Endodermal cell (in vitro differentiated cells): ENCODE measurements at regions not wholly inside any gene's neighbourhood (a gene's known extent, or its start where the extent isn't known, plus 50 kb on each side); places are given as distances from the start of the nearest gene placed in this dataset.

Experiments
- DNase-seq: peaks from one replicate; pipeline ENCODE4 v3.0.0-alpha.2; 2017
- H3K27ac ChIP-seq: 2 replicates; pipeline ENCODE4 v1.5.1; 2013; ENCODE audit warnings: mild to moderate bottlenecking, low read depth, low read length, moderate library complexity
- H3K27me3 ChIP-seq: 2 replicates; pipeline ENCODE4 v1.6.1; 2013; ENCODE audit warnings: mild to moderate bottlenecking, low read length, moderate library complexity; ENCODE audit not compliant: insufficient read depth, control insufficient read depth, poor library complexity, severe bottlenecking
- H3K36me3 ChIP-seq: 2 replicates; pipeline ENCODE4 v1.7.0; 2013; ENCODE audit warnings: mild to moderate bottlenecking, low read length, moderate library complexity; ENCODE audit not compliant: control insufficient read depth, insufficient read depth
- H3K4me1 ChIP-seq: one replicate; pipeline ENCODE4 v1.7.0; 2013; ENCODE audit warnings: low read length; ENCODE audit not compliant: control insufficient read depth, insufficient read depth
- H3K4me3 ChIP-seq: 2 replicates; pipeline ENCODE4 v1.5.1; 2013; ENCODE audit warnings: mild to moderate bottlenecking, low read length, moderate library complexity
- H3K9ac ChIP-seq: 2 replicates; pipeline ENCODE4 v1.6.1; 2013; ENCODE audit warnings: mild to moderate bottlenecking, low read length, moderate library complexity; ENCODE audit not compliant: poor library complexity, severe bottlenecking; ENCODE audit errors: extremely low read depth
- H3K9me3 ChIP-seq: 2 replicates; pipeline ENCODE4 v1.6.1; 2013; ENCODE audit warnings: mild to moderate bottlenecking, low read length, moderate library complexity; ENCODE audit not compliant: control insufficient read depth
- H3K27ac Mint-ChIP-seq: 2 replicates; pipeline ENCODE4 v1.8.0; 2020; ENCODE audit warnings: mixed read lengths
- H3K27me3 Mint-ChIP-seq: 2 replicates; pipeline ENCODE4 v1.8.0; 2021; ENCODE audit warnings: mild to moderate bottlenecking, mixed read lengths; ENCODE audit not compliant: insufficient read depth
- H3K36me3 Mint-ChIP-seq: 2 replicates; pipeline ENCODE4 v1.8.0; 2020; ENCODE audit warnings: low read depth, mixed read lengths
- H3K4me1 Mint-ChIP-seq: 2 replicates; pipeline ENCODE4 v1.8.0; 2020; ENCODE audit warnings: mixed read lengths
- H3K4me3 Mint-ChIP-seq: 2 replicates; pipeline ENCODE4 v1.8.0; 2020; ENCODE audit warnings: mild to moderate bottlenecking, moderate library complexity, mixed read lengths
- H3K9me3 Mint-ChIP-seq: 2 replicates; pipeline ENCODE4 v1.8.0; 2020; ENCODE audit warnings: mild to moderate bottlenecking, mixed read lengths
- WGBS, 2 experiments: methylation state at CpG; one replicate each; pipeline versions ENCODE4 v1.1.5 to v1.1.7; 2013; ENCODE audit warnings: missing lambda C conversion rate in 2 of 2, mixed read lengths in 1 of 2; ENCODE audit not compliant: insufficient coverage in 1 of 2, insufficient read length in 1 of 2; 5-methylcytosine and 5-hydroxymethylcytosine counted together
- TF ChIP-seq, protein P1 (sequence below): fragments of 200-600 bp; sonication (generic); conservative IDR thresholded peaks from 2 replicates; pipeline ENCODE4 v1.5.0; 2021; ENCODE audit warnings: antibody characterized with exemption, mild to moderate bottlenecking

DNA sequence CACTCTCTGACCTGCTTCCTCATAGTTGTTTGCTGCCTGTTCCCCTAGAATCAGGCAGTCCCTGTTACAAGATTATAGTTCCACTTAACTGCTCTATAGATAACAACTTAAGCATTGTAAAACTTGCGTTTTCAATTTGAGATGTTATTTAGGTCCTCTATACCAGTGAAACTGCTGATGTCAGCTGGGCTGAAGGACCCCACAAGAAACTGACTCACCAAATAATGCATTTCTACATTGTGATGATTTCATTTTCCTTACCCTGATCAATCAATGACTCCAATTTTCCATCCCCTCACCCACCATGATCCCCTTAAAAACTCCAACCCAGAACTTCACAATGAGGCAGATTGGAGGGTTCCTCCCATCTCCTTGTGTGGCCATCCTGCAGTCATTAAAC is 280.7 kb downstream of the SLITRK1 start:
- H3K27ac ChIP-seq, result no peak overlapping the region
- H3K36me3 ChIP-seq, result no peaks in the 10 kb centered on the region
- H3K9me3 Mint-ChIP-seq, result no peaks in the 10 kb centered on the region
- H3K4me3 Mint-ChIP-seq, result no peak overlapping the region
- H3K9ac ChIP-seq, result no peak overlapping the region
- no peak overlapping the region for H3K4me3 ChIP-seq
- H3K4me1 Mint-ChIP-seq, result no peaks in the 10 kb centered on the region
- 93% methylated on average over 1 of the region's 1 CpG; no CpG with 5 or more reads in 1 of the 2 experiments for WGBS, 2 experiments
- H3K36me3 Mint-ChIP-seq, result no peaks in the 10 kb centered on the region
- TF ChIP-seq, protein P1, sequence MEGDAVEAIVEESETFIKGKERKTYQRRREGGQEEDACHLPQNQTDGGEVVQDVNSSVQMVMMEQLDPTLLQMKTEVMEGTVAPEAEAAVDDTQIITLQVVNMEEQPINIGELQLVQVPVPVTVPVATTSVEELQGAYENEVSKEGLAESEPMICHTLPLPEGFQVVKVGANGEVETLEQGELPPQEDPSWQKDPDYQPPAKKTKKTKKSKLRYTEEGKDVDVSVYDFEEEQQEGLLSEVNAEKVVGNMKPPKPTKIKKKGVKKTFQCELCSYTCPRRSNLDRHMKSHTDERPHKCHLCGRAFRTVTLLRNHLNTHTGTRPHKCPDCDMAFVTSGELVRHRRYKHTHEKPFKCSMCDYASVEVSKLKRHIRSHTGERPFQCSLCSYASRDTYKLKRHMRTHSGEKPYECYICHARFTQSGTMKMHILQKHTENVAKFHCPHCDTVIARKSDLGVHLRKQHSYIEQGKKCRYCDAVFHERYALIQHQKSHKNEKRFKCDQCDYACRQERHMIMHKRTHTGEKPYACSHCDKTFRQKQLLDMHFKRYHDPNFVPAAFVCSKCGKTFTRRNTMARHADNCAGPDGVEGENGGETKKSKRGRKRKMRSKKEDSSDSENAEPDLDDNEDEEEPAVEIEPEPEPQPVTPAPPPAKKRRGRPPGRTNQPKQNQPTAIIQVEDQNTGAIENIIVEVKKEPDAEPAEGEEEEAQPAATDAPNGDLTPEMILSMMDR, result no peak
- no peak for DNase-seq
- H3K9me3 ChIP-seq, result no peaks in the 10 kb centered on the region
- no peaks in the 10 kb centered on the region for H3K27me3 ChIP-seq
- H3K4me1 ChIP-seq, result no peaks in the 10 kb centered on the region
- H3K27ac Mint-ChIP-seq, result no peak overlapping the region
- no peaks in the 10 kb centered on the region for H3K27me3 Mint-ChIP-seq

DNA sequence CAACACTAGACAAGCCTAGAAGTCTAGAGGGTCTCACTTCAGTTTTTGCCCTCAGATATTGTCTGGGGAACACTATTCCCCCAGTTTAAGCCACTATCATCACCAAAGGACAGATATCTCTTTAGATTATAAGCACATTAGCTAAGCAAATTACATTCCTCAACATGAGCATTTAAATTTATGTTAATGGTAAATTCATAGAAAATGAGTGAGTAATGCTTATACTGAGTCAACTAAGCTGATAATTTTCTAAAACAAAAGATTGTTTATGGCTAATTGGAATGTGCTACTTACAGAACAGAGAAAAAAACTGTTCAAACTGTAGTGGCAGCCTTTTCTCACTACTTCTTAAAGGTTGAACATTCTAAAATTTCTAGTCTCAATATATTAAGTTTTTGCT is 290.2 kb downstream of the SLITRK1 start:
- Histone ChIP-seq H3K4me3 (no peak overlapping the region), H3K4me1 (no peaks in the 10 kb centered on the region), H3K27ac (no peak overlapping the region), H3K36me3 (no peaks in the 10 kb centered on the region), H3K27me3 (no peaks in the 10 kb centered on the region), H3K9ac (no peak overlapping the region), H3K9me3 (no peaks in the 10 kb centered on the region)
- TF ChIP-seq, protein P1, result no peak
- no peak for DNase-seq
- Mint-ChIP-seq H3K4me3 (no peak overlapping the region), H3K27me3 (no peaks in the 10 kb centered on the region), H3K27ac (no peak overlapping the region), H3K9me3 (no peaks in the 10 kb centered on the region), H3K36me3 (no peaks in the 10 kb centered on the region), H3K4me1 (no peaks in the 10 kb centered on the region)

DNA sequence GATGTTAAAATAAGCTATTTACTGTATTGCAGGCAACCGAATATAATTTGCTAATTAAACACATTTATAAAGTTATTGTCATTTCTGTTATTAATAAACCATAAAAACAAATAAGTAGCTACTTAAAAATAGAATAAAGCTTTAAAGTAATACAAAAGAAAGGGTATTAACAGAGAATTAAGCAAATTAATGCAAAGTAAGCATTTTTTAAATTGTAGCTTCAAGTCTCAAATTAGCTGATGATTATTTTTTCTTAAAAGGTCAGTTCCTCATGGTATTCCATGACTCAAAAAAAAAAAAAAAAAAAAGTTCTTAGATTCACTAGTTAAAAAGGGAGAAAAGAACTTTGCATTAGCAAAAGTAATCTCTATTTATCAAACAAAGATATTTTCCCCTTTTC is 292.5 kb downstream of the SLITRK1 start:
- Mint-ChIP-seq H3K4me3 (no peak overlapping the region), H3K36me3 (no peaks in the 10 kb centered on the region), H3K9me3 (no peaks in the 10 kb centered on the region), H3K27ac (no peak overlapping the region), H3K4me1 (no peaks in the 10 kb centered on the region), H3K27me3 (no peaks in the 10 kb centered on the region)
- no peak overlapping the region for H3K27ac ChIP-seq
- H3K4me3 ChIP-seq, result no peak overlapping the region
- H3K9me3 ChIP-seq, result no peaks in the 10 kb centered on the region
- H3K4me1 ChIP-seq, result no peaks in the 10 kb centered on the region
- WGBS, 2 experiments, result no CpG with 5 or more reads among the region's 1 CpG
- H3K9ac ChIP-seq, result no peak overlapping the region
- no peak for DNase-seq
- H3K36me3 ChIP-seq, result no peaks in the 10 kb centered on the region
- no peaks in the 10 kb centered on the region for H3K27me3 ChIP-seq
- TF ChIP-seq, protein P1, result no peak
